K562 (cell line): ENCODE measurements at regions not wholly inside any gene's neighbourhood (a gene's known extent, or its start where the extent isn't known, plus 50 kb on each side); places are given as distances from the start of the nearest gene placed in this dataset.

Experiments used
- ATAC-seq: fragments of 200-7000 bp; cut with Tn5 transposase; 3 replicates; pipeline ENCODE4 v1.9.1; 2020; ENCODE audit warnings: moderate library complexity
- BruUV-seq: library from RNA; stranded (reverse); fragments of 400-500 nt; replicated peaks from 2 replicates; lab custom pipeline; 2021; lab: Mats Ljungman, UMichigan
- CTCF ChIA-PET: fragments of 300-600 bp; formaldehyde crosslinking; extraction: SDS; loops from one replicate; lab custom pipeline; 2021; ENCODE audit warnings: low intra/inter-chr PET ratio; lab: Yijun Ruan, JAX
- POLR2A ChIA-PET: fragments of 300-600, 350-650 bp; sonication (Branson Sonifier 250); formaldehyde crosslinking; extraction: SDS; loops from one replicate; lab custom pipeline; 2021; ENCODE audit warnings: antibody characterized with exemption, inconsistent platforms; lab: Yijun Ruan, JAX
- DNase-seq, 4 experiments: peaks; one replicate each; pipeline versions ENCODE4 v3.0.0 to v3.0.0-alpha.2; 2011 to 2018; ENCODE audit warnings: low spot score in 3 of 4, mixed read lengths in 3 of 4; ENCODE audit errors: extremely low read depth in 1 of 4
- FAIRE-seq: peaks from 2 replicates; lab custom pipeline; 2011; peaks lifted over from hg19 to GRCh38; lab: Jason Lieb, UNC
- H2AFZ ChIP-seq: 2 replicates; pipeline ENCODE4 v1.6.0; 2011; ENCODE audit warnings: low read depth, low read length, control low read depth, inconsistent platforms
- H3K27ac ChIP-seq: fragments of 200-600 bp; 3 replicates; pipeline ENCODE4 v1.8.0; 2011; ENCODE audit warnings: low read depth, mild to moderate bottlenecking, control low read depth, inconsistent platforms, low read length, moderate library complexity, mixed read lengths; ENCODE audit errors: extremely low read depth
- H3K27me3 ChIP-seq, 2 experiments: fragments of 300-600 bp in 1 of 2; 2 replicates in 1 of 2; 3 replicates in 1 of 2; pipeline versions ENCODE4 v1.6.0 to v1.8.0; 2011; ENCODE audit warnings: inconsistent platforms in 2 of 2, low read length in 2 of 2, mild to moderate bottlenecking in 1 of 2, mixed read lengths in 1 of 2, moderate library complexity in 1 of 2; ENCODE audit not compliant: control insufficient read depth in 2 of 2, insufficient read depth in 2 of 2
- H3K36me3 ChIP-seq: fragments of 300-600 bp; 3 replicates; pipeline ENCODE4 v1.8.0; 2011; ENCODE audit warnings: mild to moderate bottlenecking, low read length, inconsistent platforms; ENCODE audit not compliant: control insufficient read depth, insufficient read depth
- H3K4me1 ChIP-seq, 2 experiments: fragments of 200-600 bp in 1 of 2; replicated peaks in 1 of 2; 2 replicates in 1 of 2; 3 replicates in 1 of 2; pipeline versions ENCODE4 v1.5.1 to v1.8.0; 2011; ENCODE audit warnings: inconsistent platforms in 2 of 2, low read length in 2 of 2, mild to moderate bottlenecking in 1 of 2, mixed read lengths in 1 of 2, moderate library complexity in 1 of 2; ENCODE audit not compliant: control insufficient read depth in 2 of 2, insufficient read depth in 2 of 2
- H3K4me2 ChIP-seq: 2 replicates; pipeline ENCODE4 v1.6.1; 2011; ENCODE audit warnings: low read length, control low read depth, inconsistent platforms, mixed read lengths; ENCODE audit not compliant: insufficient read depth
- H3K4me3 ChIP-seq: fragments of 200-600 bp; sonication (generic), shearing (Covaris generic); 2 replicates; pipeline ENCODE4 v1.5.1; 2016; ENCODE audit warnings: control low read depth, inconsistent platforms
- H3K79me2 ChIP-seq: fragments of 200-600 bp; 3 replicates; pipeline ENCODE4 v1.8.0; 2011; ENCODE audit warnings: low read length, inconsistent platforms; ENCODE audit not compliant: control insufficient read depth, insufficient read depth
- H3K9ac ChIP-seq, 2 experiments: 2 replicates each; pipeline versions ENCODE4 v1.6.0 to v1.6.1; 2011; ENCODE audit warnings: low read depth in 2 of 2, low read length in 2 of 2, control low read depth in 1 of 2, inconsistent platforms in 1 of 2, mild to moderate bottlenecking in 1 of 2, mixed read lengths in 1 of 2; ENCODE audit not compliant: insufficient read depth in 1 of 2
- H3K9me1 ChIP-seq: one replicate; pipeline ENCODE4 v1.6.0; 2011; ENCODE audit warnings: inconsistent platforms, mild to moderate bottlenecking, low read length, moderate library complexity; ENCODE audit not compliant: control insufficient read depth, insufficient read depth
- H3K9me3 ChIP-seq: replicated peaks from 2 replicates; pipeline ENCODE4 v1.5.1; 2011; ENCODE audit warnings: low read depth, low read length, inconsistent platforms; ENCODE audit not compliant: control insufficient read depth, insufficient read depth
- H4K20me1 ChIP-seq: replicated peaks from 2 replicates; pipeline ENCODE4 v1.6.1; 2011; ENCODE audit warnings: low read length, inconsistent platforms, mixed read lengths; ENCODE audit not compliant: control insufficient read depth, insufficient read depth
- ATF7 ChIP-seq: fragments of 450-650 bp; IDR thresholded peaks from 2 replicates; pipeline ENCODE4 v1.7.1; 2014; ENCODE audit warnings: mild to moderate bottlenecking, moderate library complexity
- BHLHE40 ChIP-seq: IDR thresholded peaks from 2 replicates; pipeline ENCODE4 v1.6.1; 2011; ENCODE audit warnings: low read length, improper control_type of control experiment
- CBFA2T3 ChIP-seq: fragments of 450-650 bp; IDR thresholded peaks from 2 replicates; pipeline ENCODE4 v1.6.1; 2017
- CREB3L1 ChIP-seq: fragments of 450-650 bp; IDR thresholded peaks from 2 replicates; pipeline ENCODE4 v1.6.1; 2014; ENCODE audit warnings: low read depth, mild to moderate bottlenecking, moderate library complexity, borderline replicate concordance
- ETS2 ChIP-seq: IDR thresholded peaks from 2 replicates; pipeline ENCODE4 v1.6.1; 2016; ENCODE audit warnings: borderline replicate concordance, missing genetic modification characterization, mild to moderate bottlenecking, moderate library complexity, missing compliant biosample characterization; ENCODE audit not compliant: poor library complexity, severe bottlenecking
- HDAC1 ChIP-seq, 2 experiments: fragments of 450-650 bp; IDR thresholded peaks; 2 replicates each; pipeline ENCODE4 v1.6.1; 2016 to 2017; ENCODE audit warnings: inconsistent platforms in 1 of 2, mild to moderate bottlenecking in 1 of 2, moderate library complexity in 1 of 2
- HOXB6 ChIP-seq: fragments of 250-450 bp; sonication (Bioruptor Pico); IDR thresholded peaks from 2 replicates; pipeline ENCODE4 v1.5.1; 2022; ENCODE audit warnings: mild to moderate bottlenecking, borderline replicate concordance
- ILK ChIP-seq: fragments of 450-650 bp; IDR thresholded peaks from 2 replicates; pipeline ENCODE4 v1.6.1; 2016; ENCODE audit warnings: missing genetic modification characterization, low read depth, mild to moderate bottlenecking, missing compliant biosample characterization, moderate library complexity, borderline replicate concordance
- MAFK ChIP-seq: IDR thresholded peaks from 2 replicates; pipeline ENCODE4 v1.6.1; 2011; ENCODE audit warnings: low read length, improper control_type of control experiment
- MCM2 ChIP-seq: fragments of 450-650 bp; IDR thresholded peaks from 2 replicates; pipeline ENCODE4 v1.6.1; 2017; ENCODE audit warnings: low read depth, mild to moderate bottlenecking
- NFATC3 ChIP-seq: fragments of 450-650 bp; IDR thresholded peaks from 2 replicates; pipeline ENCODE4 v1.6.1; 2017; ENCODE audit warnings: mild to moderate bottlenecking
- PRDM10 ChIP-seq: fragments of 450-650 bp; IDR thresholded peaks from 2 replicates; pipeline ENCODE4 v1.6.1; 2018; ENCODE audit not compliant: partially characterized antibody
- TBP ChIP-seq: optimal IDR thresholded peaks from 2 replicates; pipeline ENCODE3; 2011; ENCODE audit warnings: low read depth, low read length, improper control_type of control experiment
- TEAD4 ChIP-seq, 2 experiments: sonication (generic) in 1 of 2; formaldehyde crosslinking in 1 of 2; IDR thresholded peaks; 2 replicates each; pipeline versions ENCODE4 v1.6.1 to v1.8.0; 2012 to 2022; ENCODE audit warnings: borderline replicate concordance in 1 of 2, inconsistent platforms in 1 of 2, low read length in 1 of 2, mild to moderate bottlenecking in 1 of 2, missing genetic modification reagents in 1 of 2
- ZNF121 ChIP-seq: sonication (generic); formaldehyde crosslinking; conservative IDR thresholded peaks from 2 replicates; pipeline ENCODE4 v1.8.0; 2022; ENCODE audit warnings: missing genetic modification reagents
- ZNF24 ChIP-seq: fragments of 450-650 bp; IDR thresholded peaks from 2 replicates; pipeline ENCODE4 v1.6.1; 2016
- WGBS: fragments of 100-300 bp; shearing (Covaris generic); methylation state at CpG from one replicate; pipeline ENCODE4 v1.1.6; 2016; ENCODE audit warnings: low coverage, mixed read lengths; ENCODE audit not compliant: insufficient coverage; ENCODE audit errors: missing lambda C conversion rate; 5-methylcytosine and 5-hydroxymethylcytosine counted together
- in situ Hi-C: fragments of 300-500 bp; cut with MboI; formaldehyde crosslinking; loops from 4 replicates; pipeline ENCODE4 v1.15.0; 2018; ENCODE audit warnings: inconsistent platforms, mixed read lengths
- intact Hi-C: fragments of 100-400 bp; cut with micrococcal nuclease; formaldehyde crosslinking; loops from 2 replicates; pipeline ENCODE4 v1.14.2; 2022
- TF ChIP-seq, protein P1 (sequence below): sonication (generic); formaldehyde crosslinking; IDR thresholded peaks from 2 replicates; pipeline ENCODE4 v1.8.0; 2022; ENCODE audit warnings: mild to moderate bottlenecking, missing genetic modification reagents

DNA sequence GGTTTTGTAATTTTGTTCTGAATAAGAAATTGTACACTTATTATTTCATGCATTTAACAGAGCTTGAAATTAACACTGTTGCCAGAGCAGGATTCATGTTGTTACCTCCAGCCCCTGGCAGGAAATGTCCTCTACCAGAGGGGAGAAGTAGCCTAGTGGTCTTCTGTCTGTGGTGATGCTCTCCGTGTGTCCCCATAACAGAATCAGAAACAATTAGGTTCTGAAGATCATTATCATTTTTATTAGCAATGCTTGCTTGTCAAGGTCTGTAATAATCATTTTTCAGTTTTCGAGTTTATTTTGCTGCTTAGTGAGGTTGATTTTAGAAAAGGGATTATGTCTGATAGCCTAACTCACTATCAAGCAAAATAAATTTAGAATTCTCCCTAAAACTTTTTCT is 116.6 kb upstream of the CNTNAP5 start (continued):
- TF ChIP-seq ETS2 (tag) (no peak), ATF7 (no peak)
- TF ChIP-seq, all 486 proteins: peak for 0

- Histone ChIP-seq H3K4me1 (no peaks in the 10 kb centered on the region), H3K9me3 (no peaks in the 10 kb centered on the region), H2AFZ (no peak overlapping the region), H3K27me3 (no peaks in the 10 kb centered on the region), H3K27ac (no peak overlapping the region), H4K20me1 (no peaks in the 10 kb centered on the region), H3K79me2 (no peaks in the 10 kb centered on the region), H3K4me2 (no peak overlapping the region), H3K36me3 (no peaks in the 10 kb centered on the region), H3K9me1 (no peaks in the 10 kb centered on the region), H3K9ac (no peak overlapping the region), H3K4me3 (no peak overlapping the region)
- no peak for ATAC-seq
- ChIA-PET CTCF (no interaction called here), POLR2A (no interaction called here)
- 2% methylated on average over 4 of the region's 4 CpGs for WGBS
- no peak for DNase-seq
- intact Hi-C loops (no loop called here), in situ Hi-C loops (no loop called here)
- no peak for FAIRE-seq
- BruUV-seq = no TSS peak
- TF ChIP-seq HOXB6 (CRISPR knock-in tag) (no peak), TBP (no peak), ZNF24 (no peak), PRDM10 (no peak), MCM2 (no peak), CBFA2T3 (no peak), HDAC1 (IDR thresholded peaks at IDR 0.05) (no peak), NFATC3 (no peak), MAFK (no peak), ETS2 (tag) (no peak), BHLHE40 (no peak), ZNF121 (CRISPR knock-in tag) (no peak), CREB3L1 (no peak), ILK (tag) (no peak), TEAD4 (IDR thresholded peaks at IDR 0.05; ENCODE audit: low read length) (no peak), TEAD4 (CRISPR knock-in tag; IDR thresholded peaks at IDR 0.05; ENCODE audit: borderline replicate concordance) (no peak)
- TF ChIP-seq, protein P1, sequence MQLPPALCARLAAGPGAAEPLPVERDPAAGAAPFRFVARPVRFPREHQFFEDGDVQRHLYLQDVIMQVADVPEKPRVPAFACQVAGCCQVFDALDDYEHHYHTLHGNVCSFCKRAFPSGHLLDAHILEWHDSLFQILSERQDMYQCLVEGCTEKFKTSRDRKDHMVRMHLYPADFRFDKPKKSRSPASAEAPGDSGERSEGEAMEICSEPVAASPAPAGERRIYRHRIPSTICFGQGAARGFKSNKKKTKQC (CRISPR knock-in tag) = no peak
Measured at GRCh38 chr2:123912171-123912570, 112.9 kb upstream of the CNTNAP5 start.
